ENCODE measurements at regions not wholly inside any gene's neighbourhood (a gene's known extent, or its start where the extent isn't known, plus 50 kb on each side); places are given as distances from the start of the nearest gene placed in this dataset.

- ChIA-PET RAD21 (ENCODE audit: unreplicated experiment) (interaction anchor here (1.0 kb wide), 1 partner anchor 68 kb away, joined by 4 read pairs; the partner anchor contains the start of gene GNG2), POLR2A (no interaction called here), SMC1A (ENCODE audit: uncharacterized antibody, unreplicated experiment) (interaction anchor here (0.8 to 1.5 kb wide), 2 partner anchors 9 to 137 kb away, joined by 3 read pairs; no protein-coding TSS in a partner anchor), CTCF (interaction anchor here (1.5 kb wide), 1 partner anchor 13 kb away, joined by 7 read pairs; no protein-coding TSS in a partner anchor)
- Histone ChIP-seq H3K4me1 (ENCODE audit: control insufficient read depth, insufficient read depth, low read length) (no peaks in the 10 kb centered on the region), H3K4me2 (ENCODE audit: control insufficient read depth, insufficient read depth) (no peak overlapping the region), H3K9ac (ENCODE audit: control insufficient read depth, insufficient read depth, low read length) (no peak overlapping the region), H2AFZ (ENCODE audit: control insufficient read depth, low read depth, low read length) (no peak overlapping the region), H3K4me3 (no peak overlapping the region), H3K36me3 (ENCODE audit: control insufficient read depth in 2 of 2, insufficient read depth in 2 of 2, low read length in 1 of 2) (no peaks in the 10 kb centered on the region), H4K20me1 (ENCODE audit: control insufficient read depth, insufficient read depth) (no peaks in the 10 kb centered on the region), H3K27me3 (replicated peaks in 1 of 2; ENCODE audit: control insufficient read depth in 2 of 2, insufficient read depth in 2 of 2, low read length in 1 of 2) (no peaks in the 10 kb centered on the region), H3K79me2 (ENCODE audit: control insufficient read depth, insufficient read depth, low read length) (no peaks in the 10 kb centered on the region), H3K9me3 (replicated peaks; ENCODE audit: control insufficient read depth, insufficient read depth, low read length) (no peaks in the 10 kb centered on the region), H3K27ac (ENCODE audit: control insufficient read depth, insufficient read depth) (no peak overlapping the region)
- DNase-seq (ENCODE audit: low read depth, low spot score) = no peak
- in situ Hi-C loops (cut with MboI) = no loop called here
- intact Hi-C loops (cut with micrococcal nuclease; ENCODE audit: unreplicated experiment) = no loop called here
- no peak for ATAC-seq
- BruUV-seq (replicated peaks) = no TSS peak
- no peak for FAIRE-seq
- WGBS (ENCODE audit: insufficient coverage, insufficient replicate concordance, low lambda C conversion rate, missing lambda C conversion rate) = 0% methylated on average over 2 of the region's 2 CpGs
- TF ChIP-seq WRNIP1 (IDR thresholded peaks at IDR 0.05; ENCODE audit: borderline replicate concordance, low read depth, low read length) (no peak), ZBED1 (IDR thresholded peaks at IDR 0.05; ENCODE audit: borderline replicate concordance) (no peak), BCL11A (IDR thresholded peaks at IDR 0.05; ENCODE audit: low read depth, low read length) (no peak), POLR2AphosphoS5 (IDR thresholded peaks at IDR 0.05; ENCODE audit: low read length) (no peak), HSF1 (IDR thresholded peaks at IDR 0.05; ENCODE audit: low read depth, low read length) (no peak), RAD51 (IDR thresholded peaks at IDR 0.05) (no peak), FOS (IDR thresholded peaks at IDR 0.05; ENCODE audit: borderline replicate concordance, extremely low read depth, insufficient read length) (no peak), JUNB (IDR thresholded peaks at IDR 0.05) (no peak), NR2F1 (conservative IDR thresholded peaks at IDR 0.05) (no peak)
Measured at GRCh38 chr14:51792809-51793208, 67.6 kb upstream of the GNG2 start.

Measured in GM12878 (cell line).